ENCODE measurements at regions not wholly inside any gene's neighbourhood (a gene's known extent, or its start where the extent isn't known, plus 50 kb on each side); places are given as distances from the start of the nearest gene placed in this dataset.

DNA sequence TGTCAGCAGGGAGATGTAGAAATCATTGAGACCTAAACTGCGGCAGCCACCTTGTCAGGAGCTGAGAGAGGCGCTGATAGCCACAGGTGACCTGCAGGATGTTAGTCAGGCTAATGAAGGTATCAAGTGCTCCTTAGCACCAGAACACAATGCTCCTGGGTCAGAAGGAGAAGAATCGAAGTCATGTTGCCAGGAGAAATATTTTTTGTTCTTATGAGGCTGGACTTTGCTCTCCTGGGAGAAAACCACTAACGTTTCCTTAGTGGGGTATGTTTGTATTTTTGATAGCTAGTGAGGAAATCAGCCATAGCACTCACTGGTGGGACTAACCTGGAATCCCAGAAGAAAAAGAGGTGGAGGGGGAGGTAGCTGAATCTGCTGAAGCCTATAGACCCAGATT, 120.9 kb upstream of the LRFN2 start:
- no peaks in the 10 kb centered on the region for H3K9me3 ChIP-seq (ENCODE audit: control insufficient read depth, low read length)
- peaks cover 16% of the 10 kb centered on the region for H3K4me1 ChIP-seq (ENCODE audit: control insufficient read depth, insufficient read depth, low read length)
- H3K36me3 ChIP-seq (ENCODE audit: control insufficient read depth, insufficient read depth, low read length) = no peaks in the 10 kb centered on the region
- H3K4me3 ChIP-seq (ENCODE audit: insufficient read depth, low read depth, low read length) = no peak overlapping the region
- H3K27ac ChIP-seq (ENCODE audit: insufficient read depth, low read depth, low read length, poor library complexity, severe bottlenecking) = no peak overlapping the region
- WGBS, 2 experiments = 81 to 86% methylated on average over 4 of the region's 4 CpGs
- no peaks in the 10 kb centered on the region for H3K27me3 ChIP-seq (ENCODE audit: control insufficient read depth, insufficient read depth, low read length, poor library complexity, severe bottlenecking)

DNA sequence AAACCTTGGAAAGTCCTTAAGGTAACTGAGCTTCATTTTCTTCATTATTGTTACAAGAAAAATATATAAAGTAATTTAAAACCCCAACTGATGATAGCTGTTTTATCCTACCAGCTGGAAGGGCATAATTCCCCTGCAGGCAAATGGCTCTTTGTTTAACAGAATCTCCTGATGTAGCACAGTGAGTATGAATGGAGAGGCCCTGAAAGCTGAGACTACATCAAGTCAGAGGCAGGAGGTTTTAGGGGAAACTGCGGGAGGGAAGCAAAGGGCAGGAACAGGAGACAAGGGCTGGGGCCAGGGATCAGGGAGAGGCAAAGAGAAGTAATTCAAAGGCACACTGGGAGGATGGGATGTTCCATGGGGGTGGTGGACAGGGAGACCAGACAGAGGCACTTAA, 119.0 kb upstream of the LRFN2 start:
- Histone ChIP-seq H3K36me3 (ENCODE audit: control insufficient read depth, insufficient read depth, low read length) (no peaks in the 10 kb centered on the region), H3K27me3 (ENCODE audit: control insufficient read depth, insufficient read depth, low read length, poor library complexity, severe bottlenecking) (no peaks in the 10 kb centered on the region), H3K27ac (ENCODE audit: insufficient read depth, low read depth, low read length, poor library complexity, severe bottlenecking) (peak overlapping the region; percentile 46), H3K4me3 (ENCODE audit: insufficient read depth, low read depth, low read length) (no peak overlapping the region), H3K9me3 (ENCODE audit: control insufficient read depth, low read length) (no peaks in the 10 kb centered on the region), H3K4me1 (ENCODE audit: control insufficient read depth, insufficient read depth, low read length) (peaks cover 16% of the 10 kb centered on the region)
- WGBS, 2 experiments = 2 to 3% methylated on average over 1 of the region's 1 CpG

DNA sequence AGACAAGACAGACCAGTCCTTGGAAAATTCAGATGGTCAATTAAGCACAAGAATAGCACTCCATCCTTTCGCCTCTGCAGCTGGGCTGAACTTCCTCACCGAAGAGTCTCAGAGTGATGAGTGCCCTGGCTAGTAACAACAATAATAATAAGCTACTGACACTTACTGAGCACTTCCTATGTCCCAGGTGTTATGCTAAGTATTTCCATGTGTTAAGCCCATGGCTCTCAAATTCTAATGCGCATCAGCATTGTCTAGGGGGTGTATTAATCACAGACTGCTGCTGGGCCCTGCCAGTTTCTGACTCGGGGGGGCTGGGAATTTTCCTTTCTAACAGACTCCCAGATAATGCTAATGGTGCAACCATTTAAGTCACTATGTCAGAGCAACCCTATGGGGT, 118.2 kb upstream of the LRFN2 start:
- no peaks in the 10 kb centered on the region for H3K9me3 ChIP-seq (ENCODE audit: control insufficient read depth, low read length)
- 81 to 93% methylated on average over 4 of the region's 4 CpGs for WGBS, 2 experiments
- H3K4me1 ChIP-seq (ENCODE audit: control insufficient read depth, insufficient read depth, low read length) = peaks cover 16% of the 10 kb centered on the region
- H3K27me3 ChIP-seq (ENCODE audit: control insufficient read depth, insufficient read depth, low read length, poor library complexity, severe bottlenecking) = no peaks in the 10 kb centered on the region
- no peak overlapping the region for H3K27ac ChIP-seq (ENCODE audit: insufficient read depth, low read depth, low read length, poor library complexity, severe bottlenecking)
- H3K4me3 ChIP-seq (ENCODE audit: insufficient read depth, low read depth, low read length) = no peak overlapping the region
- no peaks in the 10 kb centered on the region for H3K36me3 ChIP-seq (ENCODE audit: control insufficient read depth, insufficient read depth, low read length)

DNA sequence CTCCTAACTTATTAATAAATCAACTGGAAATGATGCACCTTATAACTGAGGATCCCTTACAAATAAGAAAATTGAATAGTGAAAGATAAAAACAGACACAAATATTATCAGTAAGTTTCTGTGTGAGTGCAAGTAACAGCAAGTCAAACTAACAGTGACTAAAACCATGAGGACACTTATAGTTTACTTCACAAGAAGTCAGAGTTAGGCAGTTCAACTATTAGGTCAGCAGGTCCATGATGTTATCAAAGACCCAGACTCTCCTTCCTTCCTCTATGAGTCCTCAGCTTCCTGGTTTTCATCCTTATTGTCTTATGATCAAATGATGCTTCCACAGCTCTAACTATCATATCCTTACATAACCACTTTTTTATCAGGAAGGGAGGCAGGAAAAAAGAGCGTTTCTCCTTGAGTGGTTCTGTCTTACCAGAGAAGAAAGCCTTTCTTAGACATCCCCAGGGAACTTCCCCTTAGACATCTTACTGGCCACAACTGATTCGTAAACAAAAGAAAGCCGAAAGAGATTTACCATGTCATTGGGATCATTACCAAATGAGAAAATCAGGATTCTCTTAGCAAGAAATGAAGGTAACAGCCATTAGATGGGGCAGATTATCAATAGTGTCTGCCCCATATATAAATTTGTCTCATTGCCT, 114.3 kb upstream of the LRFN2 start:
- Histone ChIP-seq H3K27ac (ENCODE audit: insufficient read depth, low read depth, low read length, poor library complexity, severe bottlenecking) (no peak overlapping the region), H3K4me1 (ENCODE audit: control insufficient read depth, insufficient read depth, low read length) (peaks cover 15% of the 10 kb centered on the region), H3K4me3 (ENCODE audit: insufficient read depth, low read depth, low read length) (no peak overlapping the region), H3K36me3 (ENCODE audit: control insufficient read depth, insufficient read depth, low read length) (no peaks in the 10 kb centered on the region), H3K9me3 (ENCODE audit: control insufficient read depth, low read length) (no peaks in the 10 kb centered on the region), H3K27me3 (ENCODE audit: control insufficient read depth, insufficient read depth, low read length, poor library complexity, severe bottlenecking) (no peaks in the 10 kb centered on the region)
- 77 to 82% methylated on average over 3 of the region's 3 CpGs for WGBS, 2 experiments

DNA sequence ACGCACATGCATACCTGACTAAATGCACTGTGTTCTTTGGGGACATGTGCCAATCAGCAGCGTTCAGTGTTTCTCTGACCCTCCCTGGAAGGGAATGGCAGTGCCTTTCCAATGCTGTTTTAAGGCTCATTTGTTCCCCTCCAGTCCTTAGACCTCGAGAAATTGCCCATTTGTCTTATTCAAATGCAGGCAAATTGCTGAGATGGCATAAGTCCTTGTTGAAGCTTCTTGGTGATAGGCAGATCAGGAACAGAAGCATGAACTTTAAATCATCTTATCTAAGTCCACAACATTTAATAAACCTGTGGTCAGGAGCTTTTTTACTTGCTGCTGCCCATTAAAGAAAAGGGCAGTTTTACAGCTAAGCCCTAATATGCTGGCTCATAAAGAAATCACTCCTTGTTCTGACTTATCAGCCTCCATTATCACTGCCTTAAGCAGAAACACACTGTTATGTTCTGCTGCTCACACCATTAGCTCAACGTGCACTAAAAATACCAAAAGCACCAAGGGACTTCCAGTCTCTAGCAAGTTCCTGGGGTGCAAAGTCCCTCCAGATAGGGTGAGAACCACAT, 112.9 kb upstream of the LRFN2 start:
- WGBS, 2 experiments = 68 to 72% methylated on average over 4 of the region's 4 CpGs
- Histone ChIP-seq H3K4me1 (ENCODE audit: control insufficient read depth, insufficient read depth, low read length) (peaks cover 2% of the 10 kb centered on the region), H3K9me3 (ENCODE audit: control insufficient read depth, low read length) (no peaks in the 10 kb centered on the region), H3K36me3 (ENCODE audit: control insufficient read depth, insufficient read depth, low read length) (no peaks in the 10 kb centered on the region), H3K27ac (ENCODE audit: insufficient read depth, low read depth, low read length, poor library complexity, severe bottlenecking) (no peak overlapping the region), H3K27me3 (ENCODE audit: control insufficient read depth, insufficient read depth, low read length, poor library complexity, severe bottlenecking) (no peaks in the 10 kb centered on the region), H3K4me3 (ENCODE audit: insufficient read depth, low read depth, low read length) (no peak overlapping the region)

DNA sequence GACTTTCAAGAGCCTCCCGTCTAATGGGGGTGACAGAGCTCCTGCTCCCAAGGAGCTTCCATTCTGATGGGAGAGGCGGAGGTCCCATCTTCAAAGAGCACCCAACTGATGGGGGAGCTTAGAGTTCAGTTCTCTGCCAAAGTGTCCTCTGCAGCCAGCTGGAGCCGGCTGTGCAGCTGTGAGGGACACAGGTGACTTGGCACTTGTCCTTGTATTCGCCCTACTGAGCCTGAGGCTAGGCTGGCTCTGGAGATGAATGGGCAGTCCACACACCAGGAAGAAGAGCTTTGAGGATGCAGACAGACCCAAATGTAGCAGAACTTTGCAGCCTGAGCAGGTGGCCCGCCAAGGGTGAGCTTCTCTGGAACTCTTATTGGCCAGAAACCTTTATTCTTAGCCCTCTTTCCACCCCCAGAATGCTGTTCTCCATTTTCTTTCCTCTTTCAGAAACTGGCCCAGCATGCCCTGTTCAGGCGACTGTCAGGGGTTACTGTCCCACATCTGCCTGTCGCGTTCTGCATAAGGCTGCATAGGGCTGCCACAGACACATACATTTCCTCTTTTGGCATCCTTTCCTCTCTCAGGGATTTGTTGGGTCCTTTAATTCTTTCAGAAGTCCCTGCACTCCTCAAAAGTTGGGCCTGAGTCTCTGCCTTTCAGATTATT, 108.7 kb upstream of the LRFN2 start:
- Histone ChIP-seq H3K27ac (ENCODE audit: insufficient read depth, low read depth, low read length, poor library complexity, severe bottlenecking) (no peak overlapping the region), H3K9me3 (ENCODE audit: control insufficient read depth, low read length) (no peaks in the 10 kb centered on the region), H3K4me1 (ENCODE audit: control insufficient read depth, insufficient read depth, low read length) (no peaks in the 10 kb centered on the region), H3K36me3 (ENCODE audit: control insufficient read depth, insufficient read depth, low read length) (no peaks in the 10 kb centered on the region), H3K27me3 (ENCODE audit: control insufficient read depth, insufficient read depth, low read length, poor library complexity, severe bottlenecking) (no peaks in the 10 kb centered on the region), H3K4me3 (ENCODE audit: insufficient read depth, low read depth, low read length) (no peak overlapping the region)
- 93 to 94% methylated on average over 8 of the region's 8 CpGs for WGBS, 2 experiments

DNA sequence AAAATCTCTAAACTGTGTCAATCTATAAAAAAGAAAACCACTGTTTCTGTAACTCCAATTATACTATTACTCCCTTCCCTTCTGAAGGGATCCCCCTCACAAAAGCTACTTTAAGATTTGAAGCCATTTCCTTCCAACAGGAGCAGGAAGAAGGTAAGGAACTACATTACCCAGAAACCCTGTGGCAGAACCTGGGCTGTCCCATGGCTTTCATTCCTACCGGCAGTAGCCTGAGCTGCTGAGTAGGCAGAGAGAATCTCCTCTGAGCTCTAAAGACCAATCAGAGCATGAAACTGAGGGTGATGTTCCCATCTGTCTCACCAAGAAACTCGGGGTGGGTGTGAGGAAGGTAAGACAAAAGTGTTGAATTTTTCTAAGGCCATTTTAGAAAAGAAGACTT, 108.0 kb upstream of the LRFN2 start:
- Histone ChIP-seq H3K4me1 (ENCODE audit: control insufficient read depth, insufficient read depth, low read length) (no peaks in the 10 kb centered on the region), H3K27me3 (ENCODE audit: control insufficient read depth, insufficient read depth, low read length, poor library complexity, severe bottlenecking) (no peaks in the 10 kb centered on the region), H3K27ac (ENCODE audit: insufficient read depth, low read depth, low read length, poor library complexity, severe bottlenecking) (no peak overlapping the region), H3K4me3 (ENCODE audit: insufficient read depth, low read depth, low read length) (no peak overlapping the region), H3K9me3 (ENCODE audit: control insufficient read depth, low read length) (no peaks in the 10 kb centered on the region), H3K36me3 (ENCODE audit: control insufficient read depth, insufficient read depth, low read length) (no peaks in the 10 kb centered on the region)
- 45 to 56% methylated on average over 2 of the region's 2 CpGs for WGBS, 2 experiments

DNA sequence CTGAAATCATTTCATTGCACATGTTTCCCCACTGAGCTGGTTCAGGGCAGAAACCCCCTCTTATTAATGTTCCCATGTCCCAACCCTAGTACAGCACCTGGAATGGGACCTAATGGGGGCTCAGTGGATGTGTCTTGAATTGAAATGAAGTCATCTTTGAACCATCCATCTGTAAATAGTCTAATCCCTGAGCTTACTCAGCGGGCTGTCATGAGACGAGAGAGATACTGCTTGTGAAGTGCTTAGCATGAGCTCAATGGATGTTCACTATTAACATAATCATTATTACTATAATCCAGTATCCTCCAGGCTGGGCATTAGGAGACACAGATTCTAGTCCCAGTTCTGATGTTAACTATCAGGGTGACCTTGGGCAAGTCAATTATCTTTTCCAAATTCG, 106.6 kb upstream of the LRFN2 start:
- Histone ChIP-seq H3K4me1 (ENCODE audit: control insufficient read depth, insufficient read depth, low read length) (peaks cover 1% of the 10 kb centered on the region), H3K36me3 (ENCODE audit: control insufficient read depth, insufficient read depth, low read length) (no peaks in the 10 kb centered on the region), H3K9me3 (ENCODE audit: control insufficient read depth, low read length) (no peaks in the 10 kb centered on the region), H3K27ac (ENCODE audit: insufficient read depth, low read depth, low read length, poor library complexity, severe bottlenecking) (no peak overlapping the region), H3K4me3 (ENCODE audit: insufficient read depth, low read depth, low read length) (no peak overlapping the region), H3K27me3 (ENCODE audit: control insufficient read depth, insufficient read depth, low read length, poor library complexity, severe bottlenecking) (no peaks in the 10 kb centered on the region)
- WGBS, 2 experiments = 89 to 99% methylated on average over 3 of the region's 3 CpGs

DNA sequence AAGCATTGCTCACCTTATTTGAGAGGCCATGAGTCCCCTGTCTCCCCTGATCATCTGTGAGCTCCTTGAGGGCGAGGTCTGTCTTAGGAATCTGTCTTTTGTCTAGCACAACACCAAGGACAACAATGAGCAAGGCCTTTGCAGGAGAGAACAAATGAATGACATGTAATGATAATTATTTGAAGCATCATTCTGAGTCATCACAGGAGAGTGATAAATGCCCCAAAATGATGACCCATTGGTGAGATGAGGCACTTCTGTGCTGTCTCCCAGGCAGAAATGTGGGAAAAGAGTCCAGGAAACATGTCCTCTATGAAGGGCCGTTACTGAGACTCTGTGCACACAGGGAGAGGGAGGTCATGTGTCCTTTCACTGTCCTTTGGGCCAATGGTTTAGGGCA, 105.2 kb upstream of the LRFN2 start:
- Histone ChIP-seq H3K9me3 (ENCODE audit: control insufficient read depth, low read length) (no peaks in the 10 kb centered on the region), H3K27me3 (ENCODE audit: control insufficient read depth, insufficient read depth, low read length, poor library complexity, severe bottlenecking) (no peaks in the 10 kb centered on the region), H3K4me3 (ENCODE audit: insufficient read depth, low read depth, low read length) (no peak overlapping the region), H3K36me3 (ENCODE audit: control insufficient read depth, insufficient read depth, low read length) (no peaks in the 10 kb centered on the region), H3K4me1 (ENCODE audit: control insufficient read depth, insufficient read depth, low read length) (peaks cover 4% of the 10 kb centered on the region), H3K27ac (ENCODE audit: insufficient read depth, low read depth, low read length, poor library complexity, severe bottlenecking) (no peak overlapping the region)
- WGBS, 2 experiments = 90 to 95% methylated on average over 2 of the region's 2 CpGs

DNA sequence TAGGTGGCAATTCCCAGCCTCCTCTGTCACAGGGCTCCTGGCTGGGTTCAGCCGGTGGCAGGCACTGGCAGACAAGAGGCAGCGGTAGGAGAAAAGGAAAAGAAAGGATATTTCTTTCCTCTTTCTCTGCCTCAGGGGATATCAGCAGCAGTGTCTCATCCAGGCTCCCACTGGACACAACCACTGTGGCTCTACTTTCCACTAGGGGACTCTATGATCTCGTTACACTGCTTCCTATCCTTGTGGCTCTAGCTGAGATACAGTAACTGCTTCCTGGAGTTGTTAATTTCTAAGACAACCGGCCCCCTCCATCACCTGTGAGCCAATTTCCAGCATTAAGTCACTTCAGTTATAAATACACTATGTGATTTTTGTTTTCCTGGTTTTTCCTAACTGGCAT, 102.0 kb upstream of the LRFN2 start:
- Histone ChIP-seq H3K9me3 (ENCODE audit: control insufficient read depth, low read length) (no peaks in the 10 kb centered on the region), H3K36me3 (ENCODE audit: control insufficient read depth, insufficient read depth, low read length) (no peaks in the 10 kb centered on the region), H3K4me3 (ENCODE audit: insufficient read depth, low read depth, low read length) (no peak overlapping the region), H3K27ac (ENCODE audit: insufficient read depth, low read depth, low read length, poor library complexity, severe bottlenecking) (no peak overlapping the region), H3K4me1 (ENCODE audit: control insufficient read depth, insufficient read depth, low read length) (peaks cover 4% of the 10 kb centered on the region), H3K27me3 (ENCODE audit: control insufficient read depth, insufficient read depth, low read length, poor library complexity, severe bottlenecking) (no peaks in the 10 kb centered on the region)
- 63 to 67% methylated on average over 4 of the region's 4 CpGs for WGBS, 2 experiments
